WTC11 (cell line): ENCODE measurements at regions not wholly inside any gene's neighbourhood (a gene's known extent, or its start where the extent isn't known, plus 50 kb on each side); places are given as distances from the start of the nearest gene placed in this dataset.

Source experiments
- CREB1 ChIP-seq: sonication (generic); formaldehyde crosslinking; IDR thresholded peaks from 2 replicates; pipeline ENCODE4 v1.8.0; 2023; ENCODE audit warnings: mild to moderate bottlenecking, missing genetic modification reagents
- CTCF ChIP-seq: fragments of 200-600 bp; IDR thresholded peaks from 2 replicates; pipeline ENCODE4 v1.8.0; 2022; ENCODE audit warnings: antibody characterized with exemption
- JUN ChIP-seq: sonication (generic); formaldehyde crosslinking; IDR thresholded peaks from 2 replicates; pipeline ENCODE4 v1.8.0; 2023; ENCODE audit warnings: mild to moderate bottlenecking, missing genetic modification reagents
- NR1H2 ChIP-seq: sonication (generic); formaldehyde crosslinking; IDR thresholded peaks from 2 replicates; pipeline ENCODE4 v1.9.0; 2021; ENCODE audit warnings: mild to moderate bottlenecking, moderate library complexity, missing genetic modification reagents
- TP53 ChIP-seq: sonication (generic); formaldehyde crosslinking; IDR thresholded peaks from 2 replicates; pipeline ENCODE4 v1.8.1; 2023; ENCODE audit warnings: mild to moderate bottlenecking, missing genetic modification reagents

DNA sequence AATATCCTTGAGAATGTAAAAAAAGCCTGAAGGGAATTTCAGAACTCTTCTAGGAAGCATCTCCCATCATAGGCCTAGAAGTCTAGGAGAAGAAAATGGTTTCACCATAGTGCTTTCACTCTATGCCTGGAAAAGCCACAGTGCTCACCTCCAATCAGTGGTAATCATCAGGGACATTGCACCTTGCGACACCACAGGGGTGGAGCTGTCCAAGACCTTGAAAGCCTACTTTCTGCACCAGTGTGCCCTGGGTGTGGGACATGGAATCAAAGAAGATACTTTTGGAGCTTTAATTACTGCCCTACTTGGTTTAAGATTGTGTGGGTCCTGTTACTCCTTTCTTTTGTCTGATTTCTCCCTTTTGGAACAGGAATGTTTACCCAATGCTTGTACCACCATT, 146.8 kb upstream of the NDST4 start:
- no peak for TF ChIP-seq CREB1 (CRISPR knock-in tag)
- no peak for TF ChIP-seq CTCF
- no peak for TF ChIP-seq JUN
- no peak for TF ChIP-seq NR1H2
- TF ChIP-seq TP53 (CRISPR knock-in tag): no peak
